Body of pancreas (tissue), 4 donors: ENCODE measurements at regions not wholly inside any gene's neighbourhood (a gene's known extent, or its start where the extent isn't known, plus 50 kb on each side); places are given as distances from the start of the nearest gene placed in this dataset.

ENCODE experiments used
- POLR2A ChIP-seq, 3 donors: fragments of 450-650 bp; IDR thresholded peaks; one replicate each; pipeline ENCODE4 v1.6.1; 2016; ENCODE audit warnings: antibody characterized with exemption in 3 of 3, mild to moderate bottlenecking in 2 of 3
- TF ChIP-seq, protein P1 (sequence below), 7 experiments: fragments of 450-650 bp in 4 of 7; fragments of 200-600 bp in 3 of 7; sonication (generic) in 3 of 7; IDR thresholded peaks; one replicate each; pipeline ENCODE4 v1.5.1; 2016 to 2019; ENCODE audit warnings: antibody characterized with exemption in 7 of 7

DNA sequence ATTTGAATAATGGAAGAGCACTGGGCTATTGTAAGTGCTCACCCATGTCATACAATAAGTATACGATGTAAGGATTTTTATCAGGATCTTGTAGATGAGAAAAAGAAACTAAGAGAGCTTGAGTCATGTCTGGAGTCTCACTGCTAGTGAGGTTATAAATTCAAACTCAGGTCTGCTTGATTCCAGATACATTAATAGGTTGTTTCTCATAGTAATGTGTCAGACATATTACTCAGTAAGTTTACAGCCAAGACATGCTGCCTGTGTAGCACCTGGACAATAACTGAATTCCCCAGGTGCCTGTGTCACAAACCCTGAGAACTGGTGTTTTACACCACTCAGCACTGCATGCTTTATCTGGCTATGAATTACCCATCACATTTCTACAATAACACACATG, 216.9 kb upstream of the LRP1B start:
- TF ChIP-seq, protein P1, sequence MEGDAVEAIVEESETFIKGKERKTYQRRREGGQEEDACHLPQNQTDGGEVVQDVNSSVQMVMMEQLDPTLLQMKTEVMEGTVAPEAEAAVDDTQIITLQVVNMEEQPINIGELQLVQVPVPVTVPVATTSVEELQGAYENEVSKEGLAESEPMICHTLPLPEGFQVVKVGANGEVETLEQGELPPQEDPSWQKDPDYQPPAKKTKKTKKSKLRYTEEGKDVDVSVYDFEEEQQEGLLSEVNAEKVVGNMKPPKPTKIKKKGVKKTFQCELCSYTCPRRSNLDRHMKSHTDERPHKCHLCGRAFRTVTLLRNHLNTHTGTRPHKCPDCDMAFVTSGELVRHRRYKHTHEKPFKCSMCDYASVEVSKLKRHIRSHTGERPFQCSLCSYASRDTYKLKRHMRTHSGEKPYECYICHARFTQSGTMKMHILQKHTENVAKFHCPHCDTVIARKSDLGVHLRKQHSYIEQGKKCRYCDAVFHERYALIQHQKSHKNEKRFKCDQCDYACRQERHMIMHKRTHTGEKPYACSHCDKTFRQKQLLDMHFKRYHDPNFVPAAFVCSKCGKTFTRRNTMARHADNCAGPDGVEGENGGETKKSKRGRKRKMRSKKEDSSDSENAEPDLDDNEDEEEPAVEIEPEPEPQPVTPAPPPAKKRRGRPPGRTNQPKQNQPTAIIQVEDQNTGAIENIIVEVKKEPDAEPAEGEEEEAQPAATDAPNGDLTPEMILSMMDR (IDR thresholded peaks at IDR 0.05), result no peak
- TF ChIP-seq POLR2A (IDR thresholded peaks at IDR 0.05), result no peak
